Mesothelial cell of epicardium (in vitro differentiated cells): ENCODE measurements at regions not wholly inside any gene's neighbourhood (a gene's known extent, or its start where the extent isn't known, plus 50 kb on each side); places are given as distances from the start of the nearest gene placed in this dataset.

Experiments
- DNase-seq, 2 experiments: peaks; one replicate each; pipeline ENCODE4 v3.0.0; 2021; ENCODE audit warnings: low spot score in 2 of 2; ENCODE audit not compliant: unreplicated experiment in 2 of 2
- H3K27ac Mint-ChIP-seq: 2 replicates; pipeline ENCODE4 v1.8.0; 2021; ENCODE audit warnings: mixed read lengths
- H3K27me3 Mint-ChIP-seq: 2 replicates; pipeline ENCODE4 v1.8.0; 2021; ENCODE audit warnings: low read depth, mixed read lengths
- H3K36me3 Mint-ChIP-seq: 2 replicates; pipeline ENCODE4 v1.8.0; 2021; ENCODE audit warnings: mixed read lengths
- H3K4me1 Mint-ChIP-seq: 2 replicates; pipeline ENCODE4 v1.8.0; 2021; ENCODE audit warnings: mixed read lengths
- H3K4me3 Mint-ChIP-seq: 2 replicates; pipeline ENCODE4 v1.8.0; 2021; ENCODE audit warnings: mild to moderate bottlenecking, moderate library complexity, mixed read lengths
- H3K9me3 Mint-ChIP-seq: 2 replicates; pipeline ENCODE4 v1.8.0; 2021; ENCODE audit warnings: mixed read lengths
- TF ChIP-seq, protein P1 (sequence below): fragments of 200-600 bp; sonication (generic); IDR thresholded peaks from one replicate; pipeline ENCODE4 v1.5.0; 2021; ENCODE audit warnings: antibody characterized with exemption; ENCODE audit not compliant: unreplicated experiment

DNA sequence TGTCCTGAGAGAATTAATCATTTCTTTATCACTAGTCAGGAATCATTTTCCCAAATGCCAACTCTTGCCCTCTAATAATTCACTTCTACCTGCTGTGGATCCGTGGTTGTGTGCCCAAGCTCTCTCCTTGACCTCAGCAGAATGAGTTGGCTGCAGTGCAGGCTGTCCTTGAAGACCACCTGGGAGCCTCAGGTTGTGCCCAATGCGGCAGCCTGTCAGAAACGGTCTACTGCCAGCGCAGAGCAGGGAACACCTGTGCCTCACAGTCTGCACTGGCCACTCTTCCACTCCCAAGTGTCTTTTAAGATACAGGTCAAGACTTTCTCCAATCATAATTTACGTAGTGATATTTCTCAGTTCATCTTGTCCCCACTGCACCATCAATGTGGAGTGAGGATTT is 246.0 kb upstream of the PHF14 start:
- Mint-ChIP-seq H3K4me3 (no peak overlapping the region), H3K27me3 (no peaks in the 10 kb centered on the region), H3K4me1 (no peaks in the 10 kb centered on the region), H3K9me3 (no peaks in the 10 kb centered on the region), H3K27ac (no peak overlapping the region), H3K36me3 (no peaks in the 10 kb centered on the region)
- DNase-seq = no peak
- TF ChIP-seq, protein P1, sequence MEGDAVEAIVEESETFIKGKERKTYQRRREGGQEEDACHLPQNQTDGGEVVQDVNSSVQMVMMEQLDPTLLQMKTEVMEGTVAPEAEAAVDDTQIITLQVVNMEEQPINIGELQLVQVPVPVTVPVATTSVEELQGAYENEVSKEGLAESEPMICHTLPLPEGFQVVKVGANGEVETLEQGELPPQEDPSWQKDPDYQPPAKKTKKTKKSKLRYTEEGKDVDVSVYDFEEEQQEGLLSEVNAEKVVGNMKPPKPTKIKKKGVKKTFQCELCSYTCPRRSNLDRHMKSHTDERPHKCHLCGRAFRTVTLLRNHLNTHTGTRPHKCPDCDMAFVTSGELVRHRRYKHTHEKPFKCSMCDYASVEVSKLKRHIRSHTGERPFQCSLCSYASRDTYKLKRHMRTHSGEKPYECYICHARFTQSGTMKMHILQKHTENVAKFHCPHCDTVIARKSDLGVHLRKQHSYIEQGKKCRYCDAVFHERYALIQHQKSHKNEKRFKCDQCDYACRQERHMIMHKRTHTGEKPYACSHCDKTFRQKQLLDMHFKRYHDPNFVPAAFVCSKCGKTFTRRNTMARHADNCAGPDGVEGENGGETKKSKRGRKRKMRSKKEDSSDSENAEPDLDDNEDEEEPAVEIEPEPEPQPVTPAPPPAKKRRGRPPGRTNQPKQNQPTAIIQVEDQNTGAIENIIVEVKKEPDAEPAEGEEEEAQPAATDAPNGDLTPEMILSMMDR = no peak

DNA sequence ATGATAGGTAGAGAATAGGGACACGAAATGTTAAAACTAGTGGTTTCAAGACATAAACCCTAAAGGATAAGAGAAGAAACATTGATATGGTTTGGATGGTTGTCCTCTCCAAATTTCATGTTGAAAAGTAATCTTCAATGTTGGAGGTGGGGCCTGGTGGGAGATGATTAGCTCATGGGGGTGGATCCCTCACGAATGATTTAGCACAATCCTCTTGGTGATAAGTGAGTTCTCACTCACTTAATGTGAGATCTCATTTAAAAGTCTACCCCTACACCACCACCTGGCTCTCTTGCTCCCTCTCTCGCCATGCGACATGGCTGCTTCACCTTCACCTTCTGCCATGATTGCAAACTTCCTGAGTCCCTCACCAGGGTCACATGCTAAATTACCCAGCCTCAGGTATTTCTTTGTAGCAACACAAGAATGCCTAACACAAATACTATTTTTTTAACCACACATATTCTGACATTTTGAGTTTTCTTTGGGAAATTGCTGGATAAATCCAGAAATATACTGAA is 242.4 kb upstream of the PHF14 start:
- TF ChIP-seq, protein P1 = no peak
- no peak for DNase-seq
- no peaks in the 10 kb centered on the region for H3K36me3 Mint-ChIP-seq
- H3K27ac Mint-ChIP-seq = no peak overlapping the region
- H3K27me3 Mint-ChIP-seq = no peaks in the 10 kb centered on the region
- H3K9me3 Mint-ChIP-seq = peaks cover 5% of the 10 kb centered on the region
- H3K4me1 Mint-ChIP-seq = no peaks in the 10 kb centered on the region
- H3K4me3 Mint-ChIP-seq = no peak overlapping the region

DNA sequence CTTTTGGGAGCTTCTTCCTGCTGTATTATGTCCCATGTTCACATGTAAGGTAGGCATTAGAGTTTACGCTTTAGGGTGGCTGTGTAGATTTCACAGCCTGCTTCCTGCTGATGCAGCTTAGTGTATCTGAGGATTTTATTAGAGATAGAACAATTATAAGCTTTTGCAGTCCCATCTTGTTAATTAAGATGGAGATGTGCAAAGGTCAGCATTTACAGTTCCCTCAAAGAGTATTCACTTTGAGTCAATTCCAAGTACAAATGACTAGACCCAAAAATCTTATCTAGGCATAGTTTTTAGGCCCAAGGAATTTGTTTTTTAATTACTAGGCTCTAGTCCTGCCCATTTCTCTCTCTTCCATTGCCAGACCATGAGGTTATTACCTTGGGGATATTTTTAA is 239.9 kb upstream of the PHF14 start:
- no peak overlapping the region for H3K27ac Mint-ChIP-seq
- TF ChIP-seq, protein P1 = no peak
- H3K27me3 Mint-ChIP-seq = no peaks in the 10 kb centered on the region
- peaks cover 5% of the 10 kb centered on the region for H3K9me3 Mint-ChIP-seq
- H3K4me1 Mint-ChIP-seq = no peaks in the 10 kb centered on the region
- no peaks in the 10 kb centered on the region for H3K36me3 Mint-ChIP-seq
- no peak for DNase-seq
- H3K4me3 Mint-ChIP-seq = no peak overlapping the region

DNA sequence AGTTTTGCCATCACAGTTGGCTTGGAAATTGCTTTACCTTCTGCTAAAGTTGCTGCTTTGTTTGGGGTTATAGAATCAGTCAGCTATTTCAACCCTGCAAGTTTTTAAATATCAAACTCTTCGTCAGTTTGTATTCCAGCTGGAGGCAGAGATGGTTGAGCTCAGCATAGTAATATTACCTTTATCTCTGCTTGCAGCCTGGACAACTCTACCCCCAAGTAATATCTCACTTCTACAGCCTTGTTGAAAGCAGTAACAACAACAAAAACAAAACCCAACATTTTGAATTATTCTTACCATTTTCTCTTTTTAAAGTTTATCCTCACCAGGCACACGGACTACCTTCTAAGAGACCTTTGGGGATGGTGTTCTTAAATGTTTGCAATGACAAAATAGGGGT is 239.1 kb upstream of the PHF14 start:
- H3K27me3 Mint-ChIP-seq = no peaks in the 10 kb centered on the region
- no peaks in the 10 kb centered on the region for H3K36me3 Mint-ChIP-seq
- TF ChIP-seq, protein P1 = no peak
- no peak for DNase-seq
- H3K4me3 Mint-ChIP-seq = no peak overlapping the region
- H3K9me3 Mint-ChIP-seq = peaks cover 5% of the 10 kb centered on the region
- H3K4me1 Mint-ChIP-seq = no peaks in the 10 kb centered on the region
- H3K27ac Mint-ChIP-seq = no peak overlapping the region

DNA sequence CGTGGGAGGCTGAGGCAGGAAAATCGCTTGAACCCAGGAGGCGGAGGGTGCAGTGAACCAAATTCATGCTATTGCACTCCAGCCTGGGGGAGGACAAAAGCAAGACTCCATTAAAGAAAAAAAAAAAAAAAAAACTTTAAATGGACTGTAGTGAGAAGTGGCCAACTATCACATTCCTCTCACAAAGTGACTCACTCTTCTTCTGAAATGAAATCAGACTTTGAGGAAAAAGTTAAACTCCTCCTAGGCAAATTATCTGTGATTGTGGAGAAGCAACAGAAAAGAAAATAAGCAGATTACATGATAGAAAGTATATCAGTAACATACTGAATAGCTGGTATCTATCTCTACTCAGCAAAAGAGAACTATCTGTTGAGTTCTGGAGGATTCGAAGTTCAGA is 234.3 kb upstream of the PHF14 start:
- H3K27ac Mint-ChIP-seq = no peak overlapping the region
- no peaks in the 10 kb centered on the region for H3K36me3 Mint-ChIP-seq
- DNase-seq = no peak
- H3K9me3 Mint-ChIP-seq = peaks cover 12% of the 10 kb centered on the region
- H3K4me3 Mint-ChIP-seq = no peak overlapping the region
- H3K27me3 Mint-ChIP-seq = no peaks in the 10 kb centered on the region
- H3K4me1 Mint-ChIP-seq = no peaks in the 10 kb centered on the region
- TF ChIP-seq, protein P1 = no peak

DNA sequence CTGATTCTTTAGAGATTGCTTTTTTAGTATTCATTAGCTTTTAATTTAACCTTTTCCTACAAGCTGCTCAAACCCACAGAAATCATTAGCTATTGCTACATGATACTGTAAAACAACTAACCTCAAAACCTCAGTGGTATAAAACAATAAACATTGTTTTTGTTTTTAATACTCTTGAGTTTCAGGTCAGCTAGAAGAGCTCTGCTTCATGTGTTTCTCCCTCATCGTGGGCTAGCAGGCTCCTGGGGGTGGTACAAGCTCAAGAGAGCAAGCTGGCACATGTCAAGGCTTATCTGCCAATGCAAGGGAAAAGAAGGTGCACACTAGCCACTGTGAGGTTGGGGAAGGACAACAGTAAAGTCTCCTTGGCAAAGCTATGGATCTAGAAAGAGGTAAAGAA is 232.9 kb upstream of the PHF14 start:
- Mint-ChIP-seq H3K9me3 (peaks cover 21% of the 10 kb centered on the region), H3K27me3 (no peaks in the 10 kb centered on the region), H3K4me3 (no peak overlapping the region), H3K4me1 (no peaks in the 10 kb centered on the region), H3K27ac (no peak overlapping the region), H3K36me3 (no peaks in the 10 kb centered on the region)
- DNase-seq = no peak
- TF ChIP-seq, protein P1 = no peak
